CD8-positive, alpha-beta memory T cell (primary cell): ENCODE measurements at regions not wholly inside any gene's neighbourhood (a gene's known extent, or its start where the extent isn't known, plus 50 kb on each side); places are given as distances from the start of the nearest gene placed in this dataset.
"Not testable (repeated sequence)": the region's sequence is repeated elsewhere in the genome, so short reads cannot be mapped to it uniquely, and the experiment has no call there.

Source experiments
- CTCF ChIA-PET: fragments of 350-600 bp; sonication (Branson Sonifier 250); formaldehyde crosslinking; loops from one replicate; lab custom pipeline; 2021; ENCODE audit warnings: antibody characterized with exemption; lab: Charles Lee
- POLR2A ChIA-PET: fragments of 350-600 bp; sonication (Branson Sonifier 250); formaldehyde crosslinking; loops from one replicate; lab custom pipeline; 2021; ENCODE audit warnings: antibody characterized with exemption; lab: Charles Lee
- DNase-seq, 5 donors: peaks; one replicate each; pipeline versions ENCODE4 v3.0.0 to v3.0.0-alpha.2; 2020 to 2022; ENCODE audit warnings: mixed read lengths in 1 of 5
- H3K27ac ChIP-seq: one replicate; pipeline ENCODE4 v1.7.0; 2013; ENCODE audit warnings: low read depth, mild to moderate bottlenecking, low read length, moderate library complexity
- H3K27me3 ChIP-seq: 2 replicates; pipeline ENCODE4 v1.7.0; 2013; ENCODE audit warnings: low read length, mild to moderate bottlenecking; ENCODE audit not compliant: insufficient read depth, poor library complexity, severe bottlenecking
- H3K36me3 ChIP-seq: 2 replicates; pipeline ENCODE4 v1.7.0; 2013; ENCODE audit warnings: mild to moderate bottlenecking, low read length, moderate library complexity; ENCODE audit not compliant: insufficient read depth
- H3K4me1 ChIP-seq: 2 replicates; pipeline ENCODE4 v1.7.0; 2013; ENCODE audit warnings: mild to moderate bottlenecking, low read length, moderate library complexity; ENCODE audit not compliant: insufficient read depth
- H3K4me3 ChIP-seq: 2 replicates; pipeline ENCODE4 v1.7.0; 2013; ENCODE audit warnings: mild to moderate bottlenecking, low read length
- H3K9me3 ChIP-seq: 2 replicates; pipeline ENCODE4 v1.7.0; 2013; ENCODE audit warnings: mild to moderate bottlenecking, low read length
- H3K27ac Mint-ChIP-seq, 8 donors: one replicate each; pipeline ENCODE4 v1.8.0; 2020 to 2021; ENCODE audit warnings: mixed read lengths in 8 of 8, mild to moderate bottlenecking in 6 of 8, inconsistent platforms in 3 of 8, moderate library complexity in 3 of 8
- H3K27me3 Mint-ChIP-seq, 2 donors: one replicate each; pipeline ENCODE4 v1.8.0; 2020 to 2021; ENCODE audit warnings: mixed read lengths in 2 of 2, mild to moderate bottlenecking in 1 of 2, moderate library complexity in 1 of 2
- H3K36me3 Mint-ChIP-seq, 3 donors: one replicate each; pipeline ENCODE4 v1.8.0; 2020 to 2021; ENCODE audit warnings: mixed read lengths in 3 of 3, inconsistent platforms in 1 of 3, mild to moderate bottlenecking in 1 of 3
- H3K4me1 Mint-ChIP-seq, 3 donors: one replicate each; pipeline ENCODE4 v1.8.0; 2020 to 2021; ENCODE audit warnings: mixed read lengths in 3 of 3, inconsistent platforms in 1 of 3, mild to moderate bottlenecking in 1 of 3
- H3K4me3 Mint-ChIP-seq, 7 donors: one replicate each; pipeline ENCODE4 v1.8.0; 2020 to 2021; ENCODE audit warnings: mixed read lengths in 7 of 7, mild to moderate bottlenecking in 6 of 7, moderate library complexity in 4 of 7, inconsistent platforms in 2 of 7
- H3K9me3 Mint-ChIP-seq, 5 donors: one replicate each; pipeline ENCODE4 v1.8.0; 2020 to 2022; ENCODE audit warnings: mixed read lengths in 5 of 5, mild to moderate bottlenecking in 3 of 5, moderate library complexity in 2 of 5, inconsistent platforms in 1 of 5

GRCh38 chr10:34906067-34906965, 91.2 kb upstream of the PARD3 start:
- no peaks in the 10 kb centered on the region for H3K27me3 Mint-ChIP-seq
- H3K4me3 Mint-ChIP-seq = no peak overlapping the region
- DNase-seq = no peak
- no peaks in the 10 kb centered on the region for H3K27me3 ChIP-seq
- no peaks in the 10 kb centered on the region for H3K36me3 Mint-ChIP-seq
- no peak overlapping the region for H3K27ac ChIP-seq
- CTCF ChIA-PET = no interaction called here
- H3K4me1 ChIP-seq = no peaks in the 10 kb centered on the region
- H3K9me3 ChIP-seq = no peaks in the 10 kb centered on the region
- no peaks in the 10 kb centered on the region for H3K36me3 ChIP-seq
- H3K9me3 Mint-ChIP-seq = peaks cover 0 to 2% (median 0%) of the 10 kb centered on the region in 5 donors
- POLR2A ChIA-PET = no interaction called here
- H3K4me3 ChIP-seq = no peak overlapping the region
- no peak overlapping the region for H3K27ac Mint-ChIP-seq
- no peaks in the 10 kb centered on the region for H3K4me1 Mint-ChIP-seq

- Histone ChIP-seq H3K27ac (no peak overlapping the region), H3K4me3 (no peak overlapping the region), H3K4me1 (no peaks in the 10 kb centered on the region), H3K27me3 (no peaks in the 10 kb centered on the region), H3K9me3 (no peaks in the 10 kb centered on the region), H3K36me3 (no peaks in the 10 kb centered on the region)
- DNase-seq = no peak
- H3K36me3 Mint-ChIP-seq = no peaks in the 10 kb centered on the region
- peak overlapping the region in 1 of 8 donors; percentile 41 for H3K27ac Mint-ChIP-seq
- H3K4me3 Mint-ChIP-seq = no peak overlapping the region
- H3K27me3 Mint-ChIP-seq = no peaks in the 10 kb centered on the region
- ChIA-PET POLR2A (no interaction called here), CTCF (no interaction called here)
- H3K4me1 Mint-ChIP-seq = no peaks in the 10 kb centered on the region
- H3K9me3 Mint-ChIP-seq = peaks cover 0 to 2% (median 0%) of the 10 kb centered on the region in 5 donors
Measured at GRCh38 chr10:34905200-34905927, 90.3 kb upstream of the PARD3 start.

- H3K9me3 ChIP-seq = no peaks in the 10 kb centered on the region
- H3K27ac ChIP-seq = no peak overlapping the region
- H3K4me1 ChIP-seq = no peaks in the 10 kb centered on the region
- H3K36me3 ChIP-seq = no peaks in the 10 kb centered on the region
- H3K4me3 ChIP-seq = no peak overlapping the region
- no peak overlapping the region for H3K4me3 Mint-ChIP-seq
- CTCF ChIA-PET = no interaction called here
- DNase-seq = no peak
- H3K9me3 Mint-ChIP-seq = peaks cover 0 to 2% (median 0%) of the 10 kb centered on the region in 5 donors
- no peaks in the 10 kb centered on the region for H3K27me3 ChIP-seq
- POLR2A ChIA-PET = no interaction called here
- H3K4me1 Mint-ChIP-seq = no peaks in the 10 kb centered on the region
- H3K27ac Mint-ChIP-seq = no peak overlapping the region
- no peaks in the 10 kb centered on the region for H3K27me3 Mint-ChIP-seq
- no peaks in the 10 kb centered on the region for H3K36me3 Mint-ChIP-seq
Measured at GRCh38 chr10:34904191-34904590, 89.1 kb upstream of the PARD3 start.

DNA sequence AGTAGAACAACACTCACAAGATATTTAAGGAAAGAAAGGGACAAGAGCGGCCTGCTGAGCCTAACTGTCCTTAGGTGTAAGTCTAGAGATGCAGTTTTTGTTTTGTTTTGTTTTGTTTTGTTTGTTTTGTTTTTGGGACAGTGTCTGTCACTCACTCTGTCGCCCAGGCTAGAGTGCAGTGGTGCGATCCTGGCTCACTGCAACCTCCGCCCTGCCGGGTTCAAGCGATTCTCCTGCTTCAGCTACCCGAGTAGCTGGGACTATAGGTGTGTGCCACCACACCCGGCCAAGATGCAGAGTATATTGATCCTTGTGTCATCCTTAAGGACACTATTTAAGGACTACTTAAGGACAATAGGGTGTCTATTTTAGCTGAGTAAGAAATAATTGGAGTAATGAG, 84.1 kb upstream of the PARD3 start:
- Histone ChIP-seq H3K36me3 (no peaks in the 10 kb centered on the region), H3K4me1 (no peaks in the 10 kb centered on the region), H3K9me3 (no peaks in the 10 kb centered on the region), H3K4me3 (no peak overlapping the region), H3K27me3 (no peaks in the 10 kb centered on the region), H3K27ac (no peak overlapping the region)
- POLR2A ChIA-PET = no interaction called here
- Mint-ChIP-seq H3K36me3 (no peaks in the 10 kb centered on the region), H3K4me1 (no peaks in the 10 kb centered on the region), H3K27ac (no peak overlapping the region), H3K4me3 (no peak overlapping the region), H3K9me3 (peaks cover 0 to 2% (median 0%) of the 10 kb centered on the region in 5 donors), H3K27me3 (peaks cover 0 to 15% of the 10 kb centered on the region in 2 donors)
- DNase-seq = no peak
- CTCF ChIA-PET = no interaction called here

DNA sequence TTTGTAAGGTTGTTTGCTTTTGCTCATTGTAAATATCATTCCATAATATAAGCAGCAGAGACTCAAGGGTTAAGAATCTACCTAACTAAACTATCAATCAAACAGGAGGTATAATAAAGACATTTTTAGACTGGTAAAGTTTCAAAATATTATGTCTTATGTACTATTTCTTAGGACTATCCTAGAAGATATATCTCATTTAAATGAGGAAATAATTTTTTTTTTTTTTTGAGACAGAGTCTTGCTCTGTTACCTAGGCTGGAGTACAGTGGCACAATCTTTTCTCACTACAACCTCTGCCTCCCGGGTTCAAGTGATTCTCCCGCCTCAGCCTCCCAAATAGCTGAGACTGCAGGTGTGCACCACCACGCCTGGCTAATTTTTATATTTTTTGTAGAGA, 80.9 kb upstream of the PARD3 start:
- peaks cover 2 to 15% of the 10 kb centered on the region in 2 donors for H3K27me3 Mint-ChIP-seq
- CTCF ChIA-PET = no interaction called here
- Histone ChIP-seq H3K36me3 (no peaks in the 10 kb centered on the region), H3K4me3 (no peak overlapping the region), H3K27me3 (no peaks in the 10 kb centered on the region), H3K4me1 (no peaks in the 10 kb centered on the region), H3K9me3 (no peaks in the 10 kb centered on the region), H3K27ac (no peak overlapping the region)
- no peaks in the 10 kb centered on the region for H3K4me1 Mint-ChIP-seq
- H3K4me3 Mint-ChIP-seq = no peak overlapping the region
- no peaks in the 10 kb centered on the region for H3K36me3 Mint-ChIP-seq
- POLR2A ChIA-PET = no interaction called here
- no peak overlapping the region for H3K27ac Mint-ChIP-seq
- H3K9me3 Mint-ChIP-seq = peaks cover 0 to 2% (median 0%) of the 10 kb centered on the region in 5 donors
- no peak for DNase-seq

GRCh38 chr10:34895046-34895445, 80.0 kb upstream of the PARD3 start:
- H3K27ac Mint-ChIP-seq, H3K9me3 ChIP-seq, H3K4me1 ChIP-seq, H3K4me3 ChIP-seq, H3K9me3 Mint-ChIP-seq, H3K27me3 ChIP-seq, H3K36me3 Mint-ChIP-seq, DNase-seq, H3K36me3 ChIP-seq, POLR2A ChIA-PET, H3K27ac ChIP-seq, CTCF ChIA-PET, H3K4me1 Mint-ChIP-seq, H3K4me3 Mint-ChIP-seq: not testable (repeated sequence)
- peaks cover 2 to 15% of the 10 kb centered on the region in 2 donors for H3K27me3 Mint-ChIP-seq

DNA sequence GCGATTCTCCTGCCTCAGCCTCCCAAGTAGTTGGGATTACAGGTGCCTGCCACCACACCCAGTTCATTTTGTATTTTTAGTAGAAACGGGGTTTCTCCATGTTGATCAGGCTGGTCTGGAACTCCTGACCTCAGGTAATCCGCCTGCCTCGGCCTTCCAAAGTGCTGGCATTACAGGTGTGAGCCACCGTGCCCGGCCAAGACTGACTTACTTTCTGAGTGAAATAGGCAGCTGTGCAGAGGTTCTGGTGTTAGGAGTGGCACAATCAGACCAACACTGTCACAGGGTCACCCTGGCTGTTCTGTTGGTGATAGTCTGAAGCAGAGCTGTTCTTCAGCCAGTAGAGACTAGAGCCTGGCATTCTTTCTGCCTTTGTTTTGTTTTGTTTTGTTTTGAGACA, 77.4 kb upstream of the PARD3 start:
- H3K4me3 Mint-ChIP-seq, H3K9me3 Mint-ChIP-seq, H3K9me3 ChIP-seq, H3K4me1 ChIP-seq, H3K27me3 ChIP-seq, H3K36me3 ChIP-seq, DNase-seq, POLR2A ChIA-PET, H3K36me3 Mint-ChIP-seq, H3K27ac Mint-ChIP-seq, H3K27ac ChIP-seq, CTCF ChIA-PET, H3K4me3 ChIP-seq, H3K4me1 Mint-ChIP-seq: not testable (repeated sequence)
- H3K27me3 Mint-ChIP-seq = peaks cover 6 to 13% of the 10 kb centered on the region in 2 donors

DNA sequence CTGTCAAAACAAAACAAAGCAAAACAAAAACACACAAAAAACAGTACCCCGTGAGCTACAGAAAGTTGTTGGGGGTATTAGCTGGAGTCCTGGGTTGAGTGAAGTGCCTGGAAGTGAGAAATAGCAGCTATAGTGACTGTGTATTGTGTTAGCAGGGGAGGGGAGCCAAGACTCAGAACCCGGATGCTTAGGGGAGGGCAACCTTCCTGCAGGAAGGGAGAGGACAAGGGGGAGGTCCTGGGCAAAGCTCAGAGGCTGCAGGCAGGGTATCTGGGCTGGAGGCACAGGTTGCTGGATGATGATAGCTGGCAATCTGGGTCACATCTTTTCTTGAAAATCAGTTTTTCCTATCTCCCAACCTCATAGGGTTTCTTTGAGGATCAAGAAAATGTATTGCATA, 75.8 kb upstream of the PARD3 start:
- H3K9me3 ChIP-seq = no peaks in the 10 kb centered on the region
- no peak overlapping the region for H3K27ac ChIP-seq
- no peaks in the 10 kb centered on the region for H3K36me3 ChIP-seq
- Mint-ChIP-seq H3K4me3 (no peak overlapping the region), H3K4me1 (no peaks in the 10 kb centered on the region), H3K9me3 (no peaks in the 10 kb centered on the region), H3K27ac (no peak overlapping the region), H3K36me3 (no peaks in the 10 kb centered on the region), H3K27me3 (peaks cover 4 to 7% of the 10 kb centered on the region in 2 donors)
- no peaks in the 10 kb centered on the region for H3K4me1 ChIP-seq
- ChIA-PET POLR2A (no interaction called here), CTCF (no interaction called here)
- no peaks in the 10 kb centered on the region for H3K27me3 ChIP-seq
- H3K4me3 ChIP-seq = no peak overlapping the region
- no peak for DNase-seq
